Keratinocyte (primary cell): ENCODE measurements at regions not wholly inside any gene's neighbourhood (a gene's known extent, or its start where the extent isn't known, plus 50 kb on each side); places are given as distances from the start of the nearest gene placed in this dataset.
"Not testable (repeated sequence)": the region's sequence is repeated elsewhere in the genome, so short reads cannot be mapped to it uniquely, and the experiment has no call there.

Experiments
- DNase-seq: peaks from one replicate; pipeline ENCODE4 v3.0.0-alpha.2; 2011; ENCODE audit warnings: low read depth, missing footprints, low spot score
- FAIRE-seq: peaks from 2 replicates; lab custom pipeline; 2011; peaks lifted over from hg19 to GRCh38; lab: Jason Lieb, UNC
- H2AFZ ChIP-seq: 2 replicates; pipeline ENCODE4 v1.6.0; 2012; ENCODE audit warnings: low read length, control low read depth, inconsistent platforms; ENCODE audit not compliant: control insufficient read depth
- H3K27ac ChIP-seq: 2 replicates; pipeline ENCODE4 v1.5.1; 2011; ENCODE audit warnings: low read length; ENCODE audit not compliant: control insufficient read depth, insufficient read depth
- H3K27me3 ChIP-seq: 3 replicates; pipeline ENCODE4 v1.6.0; 2011; ENCODE audit warnings: low read length; ENCODE audit not compliant: control insufficient read depth, insufficient read depth; ENCODE audit errors: extremely low read depth
- H3K36me3 ChIP-seq, 2 experiments: 2 replicates in 1 of 2; 3 replicates in 1 of 2; pipeline ENCODE4 v1.5.1; 2011; ENCODE audit warnings: low read length in 2 of 2, mild to moderate bottlenecking in 1 of 2; ENCODE audit not compliant: control insufficient read depth in 2 of 2, insufficient read depth in 2 of 2; ENCODE audit errors: extremely low read depth in 1 of 2
- H3K4me1 ChIP-seq: 3 replicates; pipeline ENCODE4 v1.5.1; 2011; ENCODE audit warnings: low read length; ENCODE audit not compliant: control insufficient read depth, insufficient read depth; ENCODE audit errors: extremely low read depth
- H3K4me2 ChIP-seq: 3 replicates; pipeline ENCODE4 v1.6.0; 2011; ENCODE audit warnings: low read depth, low read length; ENCODE audit not compliant: control insufficient read depth, insufficient read depth; ENCODE audit errors: extremely low read depth
- H3K4me3 ChIP-seq, 3 experiments: fragments of 200-600 bp in 1 of 3; sonication (generic) in 1 of 3; 2 replicates in 2 of 3; 3 replicates in 1 of 3; pipeline ENCODE4 v1.5.1; 2011 to 2016; ENCODE audit warnings: low read length in 3 of 3, mild to moderate bottlenecking in 3 of 3, control low read depth in 2 of 3, inconsistent platforms in 1 of 3, low read depth in 1 of 3, mixed read lengths in 1 of 3, mixed run types in 1 of 3, moderate library complexity in 1 of 3; ENCODE audit not compliant: control insufficient read depth in 2 of 3, insufficient read depth in 2 of 3; ENCODE audit errors: extremely low read depth in 1 of 3
- H3K79me2 ChIP-seq: 2 replicates; pipeline ENCODE4 v1.6.0; 2012; ENCODE audit warnings: low read length; ENCODE audit not compliant: control insufficient read depth, insufficient read depth
- H3K9ac ChIP-seq: 3 replicates; pipeline ENCODE4 v1.6.0; 2011; ENCODE audit warnings: low read length; ENCODE audit not compliant: control insufficient read depth, insufficient read depth; ENCODE audit errors: extremely low read depth
- H3K9me1 ChIP-seq: 3 replicates; pipeline ENCODE4 v1.6.0; 2011; ENCODE audit warnings: low read length; ENCODE audit not compliant: control insufficient read depth, insufficient read depth; ENCODE audit errors: extremely low read depth
- H3K9me3 ChIP-seq: 2 replicates; pipeline ENCODE4 v1.5.1; 2012; ENCODE audit warnings: low read depth, low read length; ENCODE audit not compliant: control insufficient read depth
- H4K20me1 ChIP-seq: 3 replicates; pipeline ENCODE4 v1.6.0; 2011; ENCODE audit warnings: low read length; ENCODE audit not compliant: control insufficient read depth, insufficient read depth; ENCODE audit errors: extremely low read depth
- EZH2 ChIP-seq: IDR thresholded peaks from one replicate; pipeline ENCODE4 v1.6.1; 2012; ENCODE audit warnings: inconsistent platforms, mild to moderate bottlenecking, low read length, moderate library complexity
- dilution Hi-C: fragments of 300-500 bp; cut with MboI; formaldehyde crosslinking; loops from one replicate; pipeline ENCODE4 v1.7.0; 2020; ENCODE audit warnings: low sequenced_read_pairs; ENCODE audit not compliant: extremely low pct_ligation_motif_present
- TF ChIP-seq, protein P1 (sequence below), 3 experiments: IDR thresholded peaks in 1 of 3; conservative IDR thresholded peaks in 1 of 3; optimal IDR thresholded peaks in 1 of 3; 2 replicates in 2 of 3; 3 replicates in 1 of 3; pipeline versions ENCODE3 to v1.5.1; 2011; ENCODE audit warnings: low read length in 3 of 3, mild to moderate bottlenecking in 3 of 3, moderate library complexity in 2 of 3, control low read depth in 1 of 3, inconsistent platforms in 1 of 3; ENCODE audit not compliant: insufficient read depth in 2 of 3; ENCODE audit errors: extremely low read depth in 1 of 3

DNA sequence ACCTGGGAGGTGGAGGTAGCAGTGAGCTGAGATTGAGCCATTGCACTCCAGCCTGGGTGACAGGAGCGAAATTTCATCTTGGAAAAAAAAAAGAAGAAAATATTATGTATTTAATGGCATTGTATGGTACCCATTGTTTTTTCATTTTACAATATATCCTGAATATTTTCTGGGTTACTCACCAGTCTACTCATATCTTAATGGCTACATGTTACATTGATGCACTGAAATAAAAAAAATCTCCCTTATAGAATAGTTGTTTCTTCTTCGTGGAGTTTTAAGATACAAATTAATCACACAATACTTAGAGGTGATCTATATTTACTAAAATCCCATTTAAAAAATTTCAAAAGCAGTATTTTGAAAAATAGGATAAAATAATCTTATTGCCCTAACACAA is 66.3 kb upstream of the XPO1 start:
- H3K9ac ChIP-seq, result no peak overlapping the region
- H4K20me1 ChIP-seq, result no peaks in the 10 kb centered on the region
- no peaks in the 10 kb centered on the region for H3K27me3 ChIP-seq
- no peaks in the 10 kb centered on the region for H3K4me1 ChIP-seq
- FAIRE-seq, result no peak
- no peak overlapping the region for H3K4me3 ChIP-seq
- H3K9me3 ChIP-seq, result no peaks in the 10 kb centered on the region
- H3K9me1 ChIP-seq, result no peaks in the 10 kb centered on the region
- TF ChIP-seq, protein P1, sequence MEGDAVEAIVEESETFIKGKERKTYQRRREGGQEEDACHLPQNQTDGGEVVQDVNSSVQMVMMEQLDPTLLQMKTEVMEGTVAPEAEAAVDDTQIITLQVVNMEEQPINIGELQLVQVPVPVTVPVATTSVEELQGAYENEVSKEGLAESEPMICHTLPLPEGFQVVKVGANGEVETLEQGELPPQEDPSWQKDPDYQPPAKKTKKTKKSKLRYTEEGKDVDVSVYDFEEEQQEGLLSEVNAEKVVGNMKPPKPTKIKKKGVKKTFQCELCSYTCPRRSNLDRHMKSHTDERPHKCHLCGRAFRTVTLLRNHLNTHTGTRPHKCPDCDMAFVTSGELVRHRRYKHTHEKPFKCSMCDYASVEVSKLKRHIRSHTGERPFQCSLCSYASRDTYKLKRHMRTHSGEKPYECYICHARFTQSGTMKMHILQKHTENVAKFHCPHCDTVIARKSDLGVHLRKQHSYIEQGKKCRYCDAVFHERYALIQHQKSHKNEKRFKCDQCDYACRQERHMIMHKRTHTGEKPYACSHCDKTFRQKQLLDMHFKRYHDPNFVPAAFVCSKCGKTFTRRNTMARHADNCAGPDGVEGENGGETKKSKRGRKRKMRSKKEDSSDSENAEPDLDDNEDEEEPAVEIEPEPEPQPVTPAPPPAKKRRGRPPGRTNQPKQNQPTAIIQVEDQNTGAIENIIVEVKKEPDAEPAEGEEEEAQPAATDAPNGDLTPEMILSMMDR (optimal IDR thresholded peaks at IDR 0.05 in 1 of 3, IDR thresholded peaks at IDR 0.05 in 1 of 3, conservative IDR thresholded peaks at IDR 0.05 in 1 of 3; ENCODE audit: extremely low read depth in 1 of 3, insufficient read depth in 2 of 3, low read length in 3 of 3), result no peak
- no peak for TF ChIP-seq EZH2
- DNase-seq, result no peak
- no peak overlapping the region for H3K27ac ChIP-seq
- dilution Hi-C loops, result no loop called here
- no peaks in the 10 kb centered on the region for H3K79me2 ChIP-seq
- H3K36me3 ChIP-seq, result no peaks in the 10 kb centered on the region
- H3K4me2 ChIP-seq, result no peak overlapping the region
- no peak overlapping the region for H2AFZ ChIP-seq

GRCh38 chr2:61598515-61599156 is 60.5 kb upstream of the XPO1 start:
- H3K27ac ChIP-seq, H3K9me1 ChIP-seq, H3K4me2 ChIP-seq, H3K9me3 ChIP-seq, H3K9ac ChIP-seq, H3K36me3 ChIP-seq, H3K27me3 ChIP-seq, H4K20me1 ChIP-seq, H3K4me3 ChIP-seq, H2AFZ ChIP-seq, dilution Hi-C loops, FAIRE-seq, DNase-seq, H3K4me1 ChIP-seq, H3K79me2 ChIP-seq: not testable (repeated sequence)
